WTC11 (cell line): ENCODE measurements at regions not wholly inside any gene's neighbourhood (a gene's known extent, or its start where the extent isn't known, plus 50 kb on each side); places are given as distances from the start of the nearest gene placed in this dataset.

Experiments
- ATAC-seq: fragments of 200-7000 bp; cut with Tn5 transposase; 2 replicates; pipeline ENCODE4 v1.10.0; 2021; ENCODE audit warnings: mild to moderate bottlenecking, moderate library complexity
- CTCF ChIA-PET: fragments of 300-600 bp; sonication (Branson Sonifier 250); formaldehyde crosslinking; loops from one replicate; lab custom pipeline; 2021; ENCODE audit warnings: antibody characterized with exemption; lab: Charles Lee
- POLR2A ChIA-PET: fragments of 350-600 bp; sonication (Branson Sonifier 250); formaldehyde crosslinking; loops from one replicate; lab custom pipeline; 2021; ENCODE audit warnings: antibody characterized with exemption; lab: Charles Lee
- DNase-seq: peaks from one replicate; pipeline ENCODE4 v3.0.0; 2021; ENCODE audit warnings: low spot score
- H3K27ac Mint-ChIP-seq: 2 replicates; pipeline ENCODE4 v1.8.0; 2021; ENCODE audit warnings: mixed read lengths
- H3K27me3 Mint-ChIP-seq: 2 replicates; pipeline ENCODE4 v1.8.0; 2021; ENCODE audit warnings: low read depth, mild to moderate bottlenecking, moderate library complexity, mixed read lengths
- H3K36me3 Mint-ChIP-seq: 2 replicates; pipeline ENCODE4 v1.8.0; 2021; ENCODE audit warnings: mixed read lengths
- H3K4me1 Mint-ChIP-seq: 2 replicates; pipeline ENCODE4 v1.8.0; 2022; ENCODE audit warnings: mixed read lengths
- H3K4me3 Mint-ChIP-seq: 2 replicates; pipeline ENCODE4 v1.8.0; 2021; ENCODE audit warnings: mild to moderate bottlenecking, moderate library complexity, mixed read lengths
- H3K9me3 Mint-ChIP-seq: 2 replicates; pipeline ENCODE4 v1.8.0; 2021; ENCODE audit warnings: mixed read lengths
- CREB1 ChIP-seq: sonication (generic); formaldehyde crosslinking; IDR thresholded peaks from 2 replicates; pipeline ENCODE4 v1.8.0; 2023; ENCODE audit warnings: mild to moderate bottlenecking, missing genetic modification reagents
- GABPB1 ChIP-seq: sonication (generic); formaldehyde crosslinking; IDR thresholded peaks from 2 replicates; pipeline ENCODE4 v1.8.1; 2023; ENCODE audit warnings: mild to moderate bottlenecking, missing genetic modification reagents
- GTF2I ChIP-seq: fragments of 250-450 bp; sonication (Bioruptor Pico); conservative IDR thresholded peaks from 2 replicates; pipeline ENCODE4 v1.4.0; 2021; ENCODE audit warnings: mild to moderate bottlenecking
- HMGA2 ChIP-seq: fragments of 250-450 bp; sonication (Bioruptor Pico); IDR thresholded peaks from 2 replicates; pipeline ENCODE4 v1.4.0; 2021; ENCODE audit warnings: mild to moderate bottlenecking, moderate library complexity
- KAT7 ChIP-seq: sonication (generic); formaldehyde crosslinking; IDR thresholded peaks from 2 replicates; pipeline ENCODE4 v1.8.1; 2023; ENCODE audit warnings: missing genetic modification reagents, mild to moderate bottlenecking, borderline replicate concordance
- NFATC4 ChIP-seq: fragments of 250-450 bp; sonication (Bioruptor Pico); IDR thresholded peaks from 2 replicates; pipeline ENCODE4 v1.9.0; 2021; ENCODE audit warnings: mild to moderate bottlenecking
- NFYB ChIP-seq: sonication (generic); formaldehyde crosslinking; conservative IDR thresholded peaks from 2 replicates; pipeline ENCODE4 v1.8.0; 2022; ENCODE audit warnings: low read depth, missing genetic modification reagents
- NR2C2 ChIP-seq: sonication (generic); formaldehyde crosslinking; IDR thresholded peaks from 2 replicates; pipeline ENCODE4 v1.8.0; 2022; ENCODE audit warnings: mild to moderate bottlenecking, missing genetic modification reagents
- OVOL2 ChIP-seq: fragments of 250-450 bp; sonication (Bioruptor Pico); IDR thresholded peaks from 2 replicates; pipeline ENCODE4 v1.9.0; 2021; ENCODE audit warnings: mild to moderate bottlenecking, borderline replicate concordance
- PRRX2 ChIP-seq: fragments of 250-450 bp; sonication (Bioruptor Pico); IDR thresholded peaks from 2 replicates; pipeline ENCODE4 v1.8.0; 2021; ENCODE audit warnings: mild to moderate bottlenecking
- RORB ChIP-seq: fragments of 250-450 bp; sonication (Bioruptor Pico); IDR thresholded peaks from 2 replicates; pipeline ENCODE4 v1.9.0; 2021; ENCODE audit warnings: mild to moderate bottlenecking
- SMAD4 ChIP-seq: sonication (generic); formaldehyde crosslinking; IDR thresholded peaks from 2 replicates; pipeline ENCODE4 v1.8.0; 2022; ENCODE audit warnings: mild to moderate bottlenecking, missing genetic modification reagents
- SOX15 ChIP-seq: fragments of 250-450 bp; sonication (Bioruptor Pico); IDR thresholded peaks from 2 replicates; pipeline ENCODE4 v1.9.0; 2021; ENCODE audit warnings: mild to moderate bottlenecking
- TP53 ChIP-seq: sonication (generic); formaldehyde crosslinking; IDR thresholded peaks from 2 replicates; pipeline ENCODE4 v1.8.1; 2023; ENCODE audit warnings: mild to moderate bottlenecking, missing genetic modification reagents
- ZNF138 ChIP-seq: sonication (generic); formaldehyde crosslinking; conservative IDR thresholded peaks from 2 replicates; pipeline ENCODE4 v1.8.1; 2022; ENCODE audit warnings: mild to moderate bottlenecking, moderate library complexity, missing genetic modification reagents
- ZNF317 ChIP-seq: sonication (generic); formaldehyde crosslinking; IDR thresholded peaks from 2 replicates; pipeline ENCODE4 v1.8.1; 2023; ENCODE audit warnings: low read depth, mild to moderate bottlenecking, moderate library complexity, missing genetic modification reagents, borderline replicate concordance
- ZNF671 ChIP-seq: fragments of 250-450 bp; sonication (Bioruptor Pico); IDR thresholded peaks from 2 replicates; pipeline ENCODE4 v1.8.0; 2021; ENCODE audit warnings: mild to moderate bottlenecking
- TF ChIP-seq, protein P1 (sequence below): sonication (generic); formaldehyde crosslinking; IDR thresholded peaks from 2 replicates; pipeline ENCODE4 v1.8.1; 2022; ENCODE audit warnings: missing genetic modification reagents, borderline replicate concordance
- TF ChIP-seq, protein P2 (sequence below): sonication (generic); formaldehyde crosslinking; IDR thresholded peaks from 2 replicates; pipeline ENCODE4 v1.8.1; 2023; ENCODE audit warnings: mild to moderate bottlenecking, missing genetic modification reagents
- TF ChIP-seq, protein P3 (sequence below): fragments of 250-450 bp; sonication (Bioruptor Pico); IDR thresholded peaks from 2 replicates; pipeline ENCODE4 v1.9.0; 2021; ENCODE audit warnings: mild to moderate bottlenecking, borderline replicate concordance
- TF ChIP-seq, protein P4 (sequence below): fragments of 250-450 bp; sonication (Bioruptor Pico); IDR thresholded peaks from 2 replicates; pipeline ENCODE4 v1.9.0; 2021; ENCODE audit warnings: mild to moderate bottlenecking
- TF ChIP-seq, protein P5 (sequence below): sonication (generic); formaldehyde crosslinking; IDR thresholded peaks from 2 replicates; pipeline ENCODE4 v1.8.0; 2022; ENCODE audit warnings: mild to moderate bottlenecking, missing genetic modification reagents

DNA sequence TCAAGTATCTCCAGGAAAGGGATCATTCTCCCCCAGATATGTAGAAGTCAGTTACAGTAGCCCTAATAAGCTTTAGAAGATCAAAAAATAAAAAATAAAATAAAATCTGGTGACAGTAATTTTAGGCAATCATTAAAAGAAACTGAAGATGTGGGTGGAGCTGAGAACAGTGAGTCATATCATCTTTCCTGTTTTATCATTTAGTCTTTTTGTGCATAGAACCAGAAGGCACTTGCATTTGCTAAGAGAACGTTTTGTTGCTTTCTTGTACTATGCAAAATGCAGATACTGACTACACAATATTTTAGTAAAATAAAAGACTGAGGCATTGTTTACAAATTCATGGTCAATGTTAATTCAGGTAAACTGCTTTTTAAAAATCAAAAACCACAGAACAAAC lies 497.4 kb upstream of the EPHA7 start:
- ChIA-PET POLR2A (no interaction called here), CTCF (interaction anchor here (0.6 kb wide), 1 partner anchor 493 kb away, joined by 3 read pairs; no protein-coding TSS in a partner anchor)
- no peak for DNase-seq
- Mint-ChIP-seq H3K27me3 (no peaks in the 10 kb centered on the region), H3K36me3 (0 out of 2 replicates have a peak, but pooled peaks cover 3% of the 10 kb centered on the region), H3K4me3 (no peak overlapping the region), H3K27ac (no peak overlapping the region), H3K9me3 (peaks cover 14% of the 10 kb centered on the region), H3K4me1 (peaks cover 4% of the 10 kb centered on the region)
- no peak for ATAC-seq
- TF ChIP-seq KAT7 (CRISPR knock-in tag) (no peak), GTF2I (CRISPR knock-in tag) (no peak), GABPB1 (CRISPR knock-in tag) (no peak), NFYB (CRISPR knock-in tag) (no peak), NR2C2 (CRISPR knock-in tag) (no peak), SOX15 (CRISPR knock-in tag) (no peak), NFATC4 (no peak), ZNF138 (no peak), CREB1 (CRISPR knock-in tag) (no peak), ZNF671 (CRISPR knock-in tag) (no peak)
- TF ChIP-seq, protein P1, sequence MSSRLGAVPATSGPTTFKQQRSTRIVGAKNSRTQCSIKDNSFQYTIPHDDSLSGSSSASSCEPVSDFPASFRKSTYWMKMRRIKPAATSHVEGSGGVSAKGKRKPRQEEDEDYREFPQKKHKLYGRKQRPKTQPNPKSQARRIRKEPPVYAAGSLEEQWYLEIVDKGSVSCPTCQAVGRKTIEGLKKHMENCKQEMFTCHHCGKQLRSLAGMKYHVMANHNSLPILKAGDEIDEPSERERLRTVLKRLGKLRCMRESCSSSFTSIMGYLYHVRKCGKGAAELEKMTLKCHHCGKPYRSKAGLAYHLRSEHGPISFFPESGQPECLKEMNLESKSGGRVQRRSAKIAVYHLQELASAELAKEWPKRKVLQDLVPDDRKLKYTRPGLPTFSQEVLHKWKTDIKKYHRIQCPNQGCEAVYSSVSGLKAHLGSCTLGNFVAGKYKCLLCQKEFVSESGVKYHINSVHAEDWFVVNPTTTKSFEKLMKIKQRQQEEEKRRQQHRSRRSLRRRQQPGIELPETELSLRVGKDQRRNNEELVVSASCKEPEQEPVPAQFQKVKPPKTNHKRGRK (CRISPR knock-in tag) = no peak
- TF ChIP-seq, protein P2, sequence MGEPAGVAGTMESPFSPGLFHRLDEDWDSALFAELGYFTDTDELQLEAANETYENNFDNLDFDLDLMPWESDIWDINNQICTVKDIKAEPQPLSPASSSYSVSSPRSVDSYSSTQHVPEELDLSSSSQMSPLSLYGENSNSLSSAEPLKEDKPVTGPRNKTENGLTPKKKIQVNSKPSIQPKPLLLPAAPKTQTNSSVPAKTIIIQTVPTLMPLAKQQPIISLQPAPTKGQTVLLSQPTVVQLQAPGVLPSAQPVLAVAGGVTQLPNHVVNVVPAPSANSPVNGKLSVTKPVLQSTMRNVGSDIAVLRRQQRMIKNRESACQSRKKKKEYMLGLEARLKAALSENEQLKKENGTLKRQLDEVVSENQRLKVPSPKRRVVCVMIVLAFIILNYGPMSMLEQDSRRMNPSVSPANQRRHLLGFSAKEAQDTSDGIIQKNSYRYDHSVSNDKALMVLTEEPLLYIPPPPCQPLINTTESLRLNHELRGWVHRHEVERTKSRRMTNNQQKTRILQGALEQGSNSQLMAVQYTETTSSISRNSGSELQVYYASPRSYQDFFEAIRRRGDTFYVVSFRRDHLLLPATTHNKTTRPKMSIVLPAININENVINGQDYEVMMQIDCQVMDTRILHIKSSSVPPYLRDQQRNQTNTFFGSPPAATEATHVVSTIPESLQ = no peak
- TF ChIP-seq, protein P3, sequence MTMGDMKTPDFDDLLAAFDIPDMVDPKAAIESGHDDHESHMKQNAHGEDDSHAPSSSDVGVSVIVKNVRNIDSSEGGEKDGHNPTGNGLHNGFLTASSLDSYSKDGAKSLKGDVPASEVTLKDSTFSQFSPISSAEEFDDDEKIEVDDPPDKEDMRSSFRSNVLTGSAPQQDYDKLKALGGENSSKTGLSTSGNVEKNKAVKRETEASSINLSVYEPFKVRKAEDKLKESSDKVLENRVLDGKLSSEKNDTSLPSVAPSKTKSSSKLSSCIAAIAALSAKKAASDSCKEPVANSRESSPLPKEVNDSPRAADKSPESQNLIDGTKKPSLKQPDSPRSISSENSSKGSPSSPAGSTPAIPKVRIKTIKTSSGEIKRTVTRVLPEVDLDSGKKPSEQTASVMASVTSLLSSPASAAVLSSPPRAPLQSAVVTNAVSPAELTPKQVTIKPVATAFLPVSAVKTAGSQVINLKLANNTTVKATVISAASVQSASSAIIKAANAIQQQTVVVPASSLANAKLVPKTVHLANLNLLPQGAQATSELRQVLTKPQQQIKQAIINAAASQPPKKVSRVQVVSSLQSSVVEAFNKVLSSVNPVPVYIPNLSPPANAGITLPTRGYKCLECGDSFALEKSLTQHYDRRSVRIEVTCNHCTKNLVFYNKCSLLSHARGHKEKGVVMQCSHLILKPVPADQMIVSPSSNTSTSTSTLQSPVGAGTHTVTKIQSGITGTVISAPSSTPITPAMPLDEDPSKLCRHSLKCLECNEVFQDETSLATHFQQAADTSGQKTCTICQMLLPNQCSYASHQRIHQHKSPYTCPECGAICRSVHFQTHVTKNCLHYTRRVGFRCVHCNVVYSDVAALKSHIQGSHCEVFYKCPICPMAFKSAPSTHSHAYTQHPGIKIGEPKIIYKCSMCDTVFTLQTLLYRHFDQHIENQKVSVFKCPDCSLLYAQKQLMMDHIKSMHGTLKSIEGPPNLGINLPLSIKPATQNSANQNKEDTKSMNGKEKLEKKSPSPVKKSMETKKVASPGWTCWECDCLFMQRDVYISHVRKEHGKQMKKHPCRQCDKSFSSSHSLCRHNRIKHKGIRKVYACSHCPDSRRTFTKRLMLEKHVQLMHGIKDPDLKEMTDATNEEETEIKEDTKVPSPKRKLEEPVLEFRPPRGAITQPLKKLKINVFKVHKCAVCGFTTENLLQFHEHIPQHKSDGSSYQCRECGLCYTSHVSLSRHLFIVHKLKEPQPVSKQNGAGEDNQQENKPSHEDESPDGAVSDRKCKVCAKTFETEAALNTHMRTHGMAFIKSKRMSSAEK (CRISPR knock-in tag) = no peak

DNA sequence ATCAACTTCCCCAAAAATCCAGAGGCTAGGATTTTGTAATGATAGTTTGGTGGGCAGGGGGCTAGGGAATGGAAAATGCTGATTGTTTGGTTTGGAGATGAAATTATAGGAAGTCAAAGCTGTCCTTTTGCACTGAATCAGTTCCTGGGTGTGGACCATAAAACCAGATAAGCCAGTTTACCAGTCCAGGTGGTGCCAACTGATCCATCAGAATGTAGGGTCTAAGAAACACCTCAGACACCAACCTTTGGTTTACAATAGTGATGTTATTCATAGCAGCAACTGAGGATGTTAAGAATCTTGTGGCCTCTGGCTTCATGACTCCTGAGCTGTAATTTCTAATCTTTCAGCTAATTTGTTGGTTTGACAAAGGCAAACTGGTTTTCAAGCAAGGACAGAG lies 496.6 kb upstream of the EPHA7 start:
- H3K36me3 Mint-ChIP-seq = 0 out of 2 replicates have a peak, but pooled peaks cover 3% of the 10 kb centered on the region
- no peak overlapping the region for H3K27ac Mint-ChIP-seq
- POLR2A ChIA-PET = no interaction called here
- peaks cover 5% of the 10 kb centered on the region for H3K4me1 Mint-ChIP-seq
- TF ChIP-seq ZNF317 = no peak
- no peak for TF ChIP-seq HMGA2
- no peak for TF ChIP-seq ZNF138
- no peak for TF ChIP-seq OVOL2 (CRISPR knock-in tag)
- TF ChIP-seq, protein P1 (CRISPR knock-in tag) = no peak
- TF ChIP-seq, protein P4, sequence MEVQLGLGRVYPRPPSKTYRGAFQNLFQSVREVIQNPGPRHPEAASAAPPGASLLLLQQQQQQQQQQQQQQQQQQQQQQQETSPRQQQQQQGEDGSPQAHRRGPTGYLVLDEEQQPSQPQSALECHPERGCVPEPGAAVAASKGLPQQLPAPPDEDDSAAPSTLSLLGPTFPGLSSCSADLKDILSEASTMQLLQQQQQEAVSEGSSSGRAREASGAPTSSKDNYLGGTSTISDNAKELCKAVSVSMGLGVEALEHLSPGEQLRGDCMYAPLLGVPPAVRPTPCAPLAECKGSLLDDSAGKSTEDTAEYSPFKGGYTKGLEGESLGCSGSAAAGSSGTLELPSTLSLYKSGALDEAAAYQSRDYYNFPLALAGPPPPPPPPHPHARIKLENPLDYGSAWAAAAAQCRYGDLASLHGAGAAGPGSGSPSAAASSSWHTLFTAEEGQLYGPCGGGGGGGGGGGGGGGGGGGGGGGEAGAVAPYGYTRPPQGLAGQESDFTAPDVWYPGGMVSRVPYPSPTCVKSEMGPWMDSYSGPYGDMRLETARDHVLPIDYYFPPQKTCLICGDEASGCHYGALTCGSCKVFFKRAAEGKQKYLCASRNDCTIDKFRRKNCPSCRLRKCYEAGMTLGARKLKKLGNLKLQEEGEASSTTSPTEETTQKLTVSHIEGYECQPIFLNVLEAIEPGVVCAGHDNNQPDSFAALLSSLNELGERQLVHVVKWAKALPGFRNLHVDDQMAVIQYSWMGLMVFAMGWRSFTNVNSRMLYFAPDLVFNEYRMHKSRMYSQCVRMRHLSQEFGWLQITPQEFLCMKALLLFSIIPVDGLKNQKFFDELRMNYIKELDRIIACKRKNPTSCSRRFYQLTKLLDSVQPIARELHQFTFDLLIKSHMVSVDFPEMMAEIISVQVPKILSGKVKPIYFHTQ (CRISPR knock-in tag) = no peak
- TF ChIP-seq ZNF671 (CRISPR knock-in tag) = no peak
- TF ChIP-seq RORB (CRISPR knock-in tag) = no peak
- no peak for TF ChIP-seq PRRX2 (CRISPR knock-in tag)
- TF ChIP-seq SMAD4 (CRISPR knock-in tag) = no peak
- TF ChIP-seq, protein P5, sequence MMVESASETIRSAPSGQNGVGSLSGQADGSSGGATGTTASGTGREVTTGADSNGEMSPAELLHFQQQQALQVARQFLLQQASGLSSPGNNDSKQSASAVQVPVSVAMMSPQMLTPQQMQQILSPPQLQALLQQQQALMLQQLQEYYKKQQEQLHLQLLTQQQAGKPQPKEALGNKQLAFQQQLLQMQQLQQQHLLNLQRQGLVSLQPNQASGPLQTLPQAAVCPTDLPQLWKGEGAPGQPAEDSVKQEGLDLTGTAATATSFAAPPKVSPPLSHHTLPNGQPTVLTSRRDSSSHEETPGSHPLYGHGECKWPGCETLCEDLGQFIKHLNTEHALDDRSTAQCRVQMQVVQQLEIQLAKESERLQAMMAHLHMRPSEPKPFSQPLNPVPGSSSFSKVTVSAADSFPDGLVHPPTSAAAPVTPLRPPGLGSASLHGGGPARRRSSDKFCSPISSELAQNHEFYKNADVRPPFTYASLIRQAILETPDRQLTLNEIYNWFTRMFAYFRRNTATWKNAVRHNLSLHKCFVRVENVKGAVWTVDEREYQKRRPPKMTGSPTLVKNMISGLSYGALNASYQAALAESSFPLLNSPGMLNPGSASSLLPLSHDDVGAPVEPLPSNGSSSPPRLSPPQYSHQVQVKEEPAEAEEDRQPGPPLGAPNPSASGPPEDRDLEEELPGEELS (CRISPR knock-in tag) = no peak
- TF ChIP-seq TP53 = no peak
- DNase-seq (no peak), ATAC-seq (no peak)
- H3K4me3 Mint-ChIP-seq = no peak overlapping the region
- CTCF ChIA-PET = no interaction called here
- peaks cover 14% of the 10 kb centered on the region for H3K9me3 Mint-ChIP-seq
- H3K27me3 Mint-ChIP-seq = no peaks in the 10 kb centered on the region
